Tibial nerve (tissue), 4 donors: ENCODE measurements at regions not wholly inside any gene's neighbourhood (a gene's known extent, or its start where the extent isn't known, plus 50 kb on each side); places are given as distances from the start of the nearest gene placed in this dataset.
"Not testable (repeated sequence)": the region's sequence is repeated elsewhere in the genome, so short reads cannot be mapped to it uniquely, and the experiment has no call there.

Experiments
- DNase-seq, 2 donors: peaks; one replicate each; pipeline ENCODE4 v3.0.0-alpha.2; 2019; ENCODE audit warnings: low spot score in 2 of 2
- H3K27ac ChIP-seq, 4 donors: fragments of 200-600 bp; sonication (generic) in 3 of 4; one replicate each; pipeline ENCODE4 v1.5.1; 2017 to 2019; ENCODE audit warnings: mild to moderate bottlenecking in 1 of 4
- H3K27me3 ChIP-seq, 2 donors: fragments of 200-600 bp; sonication (generic) in 1 of 2; one replicate each; pipeline versions ENCODE4 v1.5.1 to v1.6.0; 2017 to 2019
- H3K36me3 ChIP-seq, 3 donors: fragments of 200-600 bp; sonication (generic); one replicate each; pipeline ENCODE4 v1.5.1; 2018 to 2019
- H3K4me1 ChIP-seq, 4 donors: fragments of 200-600 bp; sonication (generic) in 3 of 4; one replicate each; pipeline ENCODE4 v1.5.1; 2017 to 2019
- H3K4me3 ChIP-seq, 4 donors: fragments of 200-600 bp; sonication (generic) in 3 of 4; one replicate each; pipeline ENCODE4 v1.5.1; 2017 to 2019; ENCODE audit warnings: mild to moderate bottlenecking in 1 of 4, moderate library complexity in 1 of 4
- H3K9me3 ChIP-seq, 4 donors: fragments of 200-600 bp; sonication (generic) in 3 of 4; one replicate each; pipeline ENCODE4 v1.5.1; 2017 to 2019
- CTCF ChIP-seq, 5 experiments: fragments of 200-600 bp in 3 of 5; fragments of 450-650 bp in 2 of 5; sonication (generic) in 3 of 5; IDR thresholded peaks; one replicate each; pipeline ENCODE4 v1.5.1; 2016 to 2019; ENCODE audit warnings: antibody characterized with exemption in 5 of 5, mild to moderate bottlenecking in 3 of 5, moderate library complexity in 2 of 5
- EP300 ChIP-seq, 2 donors: sonication (generic); formaldehyde crosslinking; IDR thresholded peaks; one replicate each; pipeline ENCODE4 v1.6.1; 2017; ENCODE audit warnings: antibody characterized with exemption in 2 of 2, mild to moderate bottlenecking in 1 of 2
- POLR2A ChIP-seq, 2 donors: fragments of 450-650 bp; IDR thresholded peaks; one replicate each; pipeline ENCODE4 v1.6.1; 2017; ENCODE audit warnings: antibody characterized with exemption in 2 of 2, mild to moderate bottlenecking in 2 of 2, moderate library complexity in 2 of 2
- WGBS, 2 donors: methylation state at CpG; one replicate each; pipeline ENCODE4 v1.1.5; 2018; 5-methylcytosine and 5-hydroxymethylcytosine counted together

- no peaks in the 10 kb centered on the region for H3K4me1 ChIP-seq
- TF ChIP-seq EP300 (IDR thresholded peaks at IDR 0.05), result no peak
- no peak for TF ChIP-seq CTCF (IDR thresholded peaks at IDR 0.05)
- 71 to 79% methylated on average over 6 of the region's 6 CpGs for WGBS, 2 donors
Measured at GRCh38 chrX:80550722-80551121, 130.5 kb downstream of the TENT5D start.

GRCh38 chrX:80556148-80556547 is 135.9 kb downstream of the TENT5D start:
- Histone ChIP-seq H3K9me3 (no peaks in the 10 kb centered on the region), H3K4me3 (no peak overlapping the region), H3K36me3 (no peaks in the 10 kb centered on the region), H3K27ac (no peak overlapping the region), H3K4me1 (no peaks in the 10 kb centered on the region), H3K27me3 (no peaks in the 10 kb centered on the region)
- DNase-seq, result no peak
- WGBS, 2 donors, result 77 to 88% methylated on average over 3 of the region's 3 CpGs
- TF ChIP-seq EP300 (IDR thresholded peaks at IDR 0.05), result no peak
- no peak for TF ChIP-seq POLR2A (IDR thresholded peaks at IDR 0.05)

More at GRCh38 chrX:80550722-80551121, 130.5 kb downstream of the TENT5D start:
- DNase-seq, result no peak
- Histone ChIP-seq H3K4me3 (no peak overlapping the region), H3K27me3 (no peaks in the 10 kb centered on the region), H3K36me3 (no peaks in the 10 kb centered on the region), H3K27ac (no peak overlapping the region), H3K9me3 (no peaks in the 10 kb centered on the region)

- no peak overlapping the region for H3K4me3 ChIP-seq
- H3K36me3 ChIP-seq, result no peaks in the 10 kb centered on the region
- TF ChIP-seq POLR2A (IDR thresholded peaks at IDR 0.05), result no peak
- no peak for TF ChIP-seq CTCF (IDR thresholded peaks at IDR 0.05)
- TF ChIP-seq EP300 (IDR thresholded peaks at IDR 0.05), result no peak
- H3K4me1 ChIP-seq, result no peaks in the 10 kb centered on the region
- no peaks in the 10 kb centered on the region for H3K9me3 ChIP-seq
- H3K27me3 ChIP-seq, result no peaks in the 10 kb centered on the region
- no peak for DNase-seq
- no peak overlapping the region for H3K27ac ChIP-seq
- 87 to 91% methylated on average over 13 of the region's 13 CpGs for WGBS, 2 donors
Measured at GRCh38 chrX:80572636-80573035, 152.4 kb downstream of the TENT5D start.

GRCh38 chrX:80573275-80573674 is 153.0 kb downstream of the TENT5D start:
- TF ChIP-seq CTCF (IDR thresholded peaks at IDR 0.05) (no peak), EP300 (IDR thresholded peaks at IDR 0.05) (no peak), POLR2A (IDR thresholded peaks at IDR 0.05) (no peak)
- H3K4me1 ChIP-seq, result peaks cover 0 to 4% (median 0%) of the 10 kb centered on the region in 4 donors
- no peaks in the 10 kb centered on the region for H3K9me3 ChIP-seq
- 88 to 99% methylated on average over 10 to 20 of the region's 20 CpGs for WGBS, 2 donors
- DNase-seq, result no peak
- H3K27me3 ChIP-seq, result no peaks in the 10 kb centered on the region
- no peak overlapping the region for H3K27ac ChIP-seq
- H3K4me3 ChIP-seq, result no peak overlapping the region
- no peaks in the 10 kb centered on the region for H3K36me3 ChIP-seq

- WGBS, 2 donors, result 88 to 94% methylated on average over 20 to 50 of the region's 50 CpGs
- not testable (repeated sequence) for H3K4me3 ChIP-seq, DNase-seq, H3K27ac ChIP-seq, H3K4me1 ChIP-seq, H3K36me3 ChIP-seq, H3K27me3 ChIP-seq, H3K9me3 ChIP-seq
Measured at GRCh38 chrX:80574486-80575086, 154.3 kb downstream of the TENT5D start.

GRCh38 chrX:80576267-80576666 is 156.0 kb downstream of the TENT5D start:
- H3K4me1 ChIP-seq, result peaks cover 0 to 4% (median 0%) of the 10 kb centered on the region in 4 donors
- no peaks in the 10 kb centered on the region for H3K27me3 ChIP-seq
- no peak overlapping the region for H3K4me3 ChIP-seq
- no peak overlapping the region for H3K27ac ChIP-seq
- no peak for DNase-seq
- no peaks in the 10 kb centered on the region for H3K9me3 ChIP-seq
- no peaks in the 10 kb centered on the region for H3K36me3 ChIP-seq
- TF ChIP-seq CTCF (IDR thresholded peaks at IDR 0.05) (no peak), EP300 (IDR thresholded peaks at IDR 0.05) (no peak), POLR2A (IDR thresholded peaks at IDR 0.05) (no peak)
